Lower lobe of right lung (tissue), 2 donors: ENCODE measurements at regions not wholly inside any gene's neighbourhood (a gene's known extent, or its start where the extent isn't known, plus 50 kb on each side); places are given as distances from the start of the nearest gene placed in this dataset.
A peak's percentile ranks its signal among the peaks of the same experiment; 100 is the strongest.

Experiments used
- ATAC-seq, 2 donors: fragments of 200-7000 bp; cut with Tn5 transposase; one replicate each; pipeline ENCODE4 v1.9.1; 2020 to 2022; ENCODE audit warnings: mild to moderate bottlenecking in 2 of 2, moderate library complexity in 2 of 2
- DNase-seq: peaks from one replicate; pipeline ENCODE4 v3.0.0-alpha.2; 2020
- H3K27ac ChIP-seq: fragments of 200-600 bp; one replicate; pipeline ENCODE4 v1.8.0; 2022
- H3K27me3 ChIP-seq: fragments of 200-600 bp; one replicate; pipeline ENCODE4 v1.8.0; 2022; ENCODE audit warnings: low read depth
- H3K36me3 ChIP-seq: fragments of 200-600 bp; one replicate; pipeline ENCODE4 v1.8.0; 2022; ENCODE audit warnings: mild to moderate bottlenecking
- H3K4me1 ChIP-seq: fragments of 200-600 bp; one replicate; pipeline ENCODE4 v1.8.0; 2022
- H3K4me3 ChIP-seq: fragments of 200-600 bp; one replicate; pipeline ENCODE4 v1.8.0; 2022; ENCODE audit warnings: mild to moderate bottlenecking
- H3K9me3 ChIP-seq: fragments of 200-600 bp; one replicate; pipeline ENCODE4 v1.8.0; 2022
- intact Hi-C: fragments of 100-400 bp; cut with DNase I; formaldehyde crosslinking; loops from one replicate; pipeline ENCODE4 v1.11.0; 2022
- TF ChIP-seq, protein P1 (sequence below): fragments of 200-600 bp; IDR thresholded peaks from one replicate; pipeline ENCODE4 v1.8.0; 2022; ENCODE audit warnings: antibody characterized with exemption, mild to moderate bottlenecking
- donor health status: DM: no; HTN: yes; CAD: no; lungs with severe emphysema.

- intact Hi-C loops = no loop called here
- Histone ChIP-seq H3K36me3 (no peaks in the 10 kb centered on the region), H3K4me3 (no peak overlapping the region), H3K27me3 (no peaks in the 10 kb centered on the region), H3K27ac (no peak overlapping the region), H3K9me3 (no peaks in the 10 kb centered on the region), H3K4me1 (no peaks in the 10 kb centered on the region)
- no peak for DNase-seq
- ATAC-seq = peak in 1 of 2 donors; percentile 25
- TF ChIP-seq, protein P1, sequence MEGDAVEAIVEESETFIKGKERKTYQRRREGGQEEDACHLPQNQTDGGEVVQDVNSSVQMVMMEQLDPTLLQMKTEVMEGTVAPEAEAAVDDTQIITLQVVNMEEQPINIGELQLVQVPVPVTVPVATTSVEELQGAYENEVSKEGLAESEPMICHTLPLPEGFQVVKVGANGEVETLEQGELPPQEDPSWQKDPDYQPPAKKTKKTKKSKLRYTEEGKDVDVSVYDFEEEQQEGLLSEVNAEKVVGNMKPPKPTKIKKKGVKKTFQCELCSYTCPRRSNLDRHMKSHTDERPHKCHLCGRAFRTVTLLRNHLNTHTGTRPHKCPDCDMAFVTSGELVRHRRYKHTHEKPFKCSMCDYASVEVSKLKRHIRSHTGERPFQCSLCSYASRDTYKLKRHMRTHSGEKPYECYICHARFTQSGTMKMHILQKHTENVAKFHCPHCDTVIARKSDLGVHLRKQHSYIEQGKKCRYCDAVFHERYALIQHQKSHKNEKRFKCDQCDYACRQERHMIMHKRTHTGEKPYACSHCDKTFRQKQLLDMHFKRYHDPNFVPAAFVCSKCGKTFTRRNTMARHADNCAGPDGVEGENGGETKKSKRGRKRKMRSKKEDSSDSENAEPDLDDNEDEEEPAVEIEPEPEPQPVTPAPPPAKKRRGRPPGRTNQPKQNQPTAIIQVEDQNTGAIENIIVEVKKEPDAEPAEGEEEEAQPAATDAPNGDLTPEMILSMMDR = no peak
Observed at GRCh38 chr15:68518785-68519430, 59.9 kb upstream of the CORO2B start.

GRCh38 chr15:68524753-68525584 lies 53.8 kb upstream of the CORO2B start:
- Histone ChIP-seq H3K9me3 (no peaks in the 10 kb centered on the region), H3K4me3 (no peak overlapping the region), H3K4me1 (no peaks in the 10 kb centered on the region), H3K36me3 (no peaks in the 10 kb centered on the region), H3K27ac (no peak overlapping the region), H3K27me3 (no peaks in the 10 kb centered on the region)
- DNase-seq (no peak), ATAC-seq (no peak)
- intact Hi-C loops = no loop called here
- TF ChIP-seq, protein P1 = no peak

DNA sequence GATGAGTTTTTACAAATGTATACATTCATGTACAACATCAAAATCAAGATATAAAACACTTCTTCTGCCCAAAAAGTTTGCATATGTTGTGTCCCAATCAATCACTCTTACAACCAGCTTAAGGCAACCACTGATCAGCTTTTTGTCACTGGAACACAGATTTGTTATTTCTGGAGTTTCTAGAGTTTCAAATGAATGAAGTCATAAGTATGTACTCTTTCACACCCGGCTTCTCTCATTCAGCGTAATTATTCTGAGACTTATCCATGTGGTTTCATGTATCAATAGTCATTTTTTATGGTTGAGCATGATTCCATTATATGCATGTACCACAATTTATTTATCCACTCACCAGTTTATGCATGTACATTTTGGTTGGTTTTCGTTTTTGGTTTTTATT lies 53.0 kb upstream of the CORO2B start:
- Histone ChIP-seq H3K27ac (no peak overlapping the region), H3K4me3 (no peak overlapping the region), H3K4me1 (no peaks in the 10 kb centered on the region), H3K9me3 (no peaks in the 10 kb centered on the region), H3K36me3 (no peaks in the 10 kb centered on the region), H3K27me3 (no peaks in the 10 kb centered on the region)
- intact Hi-C loops = no loop called here
- TF ChIP-seq, protein P1 = no peak
- no peak for ATAC-seq
- no peak for DNase-seq

- DNase-seq = no peak
- no peak for ATAC-seq
- no peak overlapping the region for H3K27ac ChIP-seq
- no peaks in the 10 kb centered on the region for H3K4me1 ChIP-seq
- no peak overlapping the region for H3K4me3 ChIP-seq
- TF ChIP-seq, protein P1 = no peak
- H3K9me3 ChIP-seq = no peaks in the 10 kb centered on the region
- no peaks in the 10 kb centered on the region for H3K36me3 ChIP-seq
- intact Hi-C loops = no loop called here
- no peaks in the 10 kb centered on the region for H3K27me3 ChIP-seq
Observed at GRCh38 chr15:68526269-68526668, 52.5 kb upstream of the CORO2B start.

DNA sequence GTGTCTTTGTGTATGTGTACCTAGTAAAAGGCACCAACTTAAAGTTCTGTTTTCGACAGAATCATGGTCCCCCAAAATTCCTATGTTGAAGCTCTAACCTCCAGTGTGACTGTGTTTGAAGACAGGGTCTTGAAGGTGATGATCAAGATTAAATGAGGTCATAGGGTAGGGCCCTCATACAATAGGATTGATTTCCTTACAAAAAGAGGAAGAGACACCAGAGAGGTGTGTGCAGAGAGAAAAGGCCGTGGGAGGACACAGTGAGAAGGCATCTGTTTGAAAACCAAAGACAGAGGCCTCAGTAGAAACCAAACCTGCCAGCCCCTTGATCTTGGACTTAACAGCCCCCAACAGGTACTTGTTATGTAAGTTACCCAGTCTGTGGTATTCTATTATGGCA lies 52.0 kb upstream of the CORO2B start:
- Histone ChIP-seq H3K27me3 (no peaks in the 10 kb centered on the region), H3K9me3 (no peaks in the 10 kb centered on the region), H3K4me1 (no peaks in the 10 kb centered on the region), H3K27ac (no peak overlapping the region), H3K36me3 (no peaks in the 10 kb centered on the region), H3K4me3 (no peak overlapping the region)
- ATAC-seq = no peak
- TF ChIP-seq, protein P1 = no peak
- intact Hi-C loops = no loop called here
- DNase-seq = no peak
